ENCODE measurements at regions not wholly inside any gene's neighbourhood (a gene's known extent, or its start where the extent isn't known, plus 50 kb on each side); places are given as distances from the start of the nearest gene placed in this dataset.

GRCh38 chr4:45082101-45082500 lies 355.7 kb upstream of the GNPDA2 start:
- TF ChIP-seq JUN (IDR thresholded peaks at IDR 0.05; ENCODE audit: borderline replicate concordance, insufficient read depth, insufficient read length, low read depth) (no peak), FOS (IDR thresholded peaks at IDR 0.05; ENCODE audit: borderline replicate concordance, insufficient read depth, low read length) (no peak), GATA2 (IDR thresholded peaks at IDR 0.05; ENCODE audit: insufficient read depth, insufficient read length, low read depth, low read length) (no peak), CTCF (IDR thresholded peaks at IDR 0.05; ENCODE audit: extremely low read depth in 1 of 2, insufficient read depth in 1 of 2, low read depth in 1 of 2, low read length in 2 of 2) (no peak), MYC (IDR thresholded peaks at IDR 0.05; ENCODE audit: low read depth, low read length) (no peak), POLR2AphosphoS5 (IDR thresholded peaks at IDR 0.05; ENCODE audit: insufficient read depth, low read depth, low read length) (no peak), POLR2A (IDR thresholded peaks at IDR 0.05; ENCODE audit: low read depth, low read length) (no peak), EZH2 (IDR thresholded peaks at IDR 0.05; ENCODE audit: borderline replicate concordance, low read depth, low read length, severe bottlenecking) (no peak), MAX (IDR thresholded peaks at IDR 0.05; ENCODE audit: insufficient read depth, insufficient read length) (no peak)
- intact Hi-C loops (cut with micrococcal nuclease) (no loop called here), dilution Hi-C loops (cut with MboI; ENCODE audit: extremely low pct_ligation_motif_present, low sequenced_read_pairs) (no loop called here)
- Histone ChIP-seq H3K9ac (replicated peaks; ENCODE audit: extremely low read depth, insufficient read depth, low read length) (no peak overlapping the region), H2AFZ (ENCODE audit: low read depth, low read length) (no peak overlapping the region), H3K4me1 (ENCODE audit: control insufficient read depth, extremely low read depth, insufficient read depth, low read length) (no peaks in the 10 kb centered on the region), H3K36me3 (ENCODE audit: control insufficient read depth in 2 of 2, extremely low read depth in 1 of 2, insufficient read depth in 2 of 2, low read length in 2 of 2) (no peaks in the 10 kb centered on the region), H3K27me3 (ENCODE audit: control insufficient read depth in 2 of 2, insufficient read depth in 2 of 2, low read length in 2 of 2) (no peaks in the 10 kb centered on the region), H3K4me3 (replicated peaks in 1 of 3; ENCODE audit: insufficient read depth in 1 of 3, low read depth in 1 of 3, low read length in 3 of 3) (no peak overlapping the region), H3K27ac (ENCODE audit: insufficient read depth, low read depth, low read length) (no peak overlapping the region), H4K20me1 (replicated peaks; ENCODE audit: control insufficient read depth, extremely low read depth, insufficient read depth, low read length) (no peaks in the 10 kb centered on the region), H3K9me1 (replicated peaks; ENCODE audit: control insufficient read depth, extremely low read depth, insufficient read depth, low read length) (no peaks in the 10 kb centered on the region), H3K4me2 (ENCODE audit: insufficient read depth, low read length) (no peak overlapping the region), H3K9me3 (replicated peaks; ENCODE audit: control insufficient read depth, insufficient read depth, low read length) (peaks cover 2% of the 10 kb centered on the region), H3K79me2 (ENCODE audit: control insufficient read depth, insufficient read depth, low read length) (no peaks in the 10 kb centered on the region)
- no TSS peak for BruUV-seq (replicated peaks)
- FAIRE-seq (no peak), DNase-seq (ENCODE audit: low read depth, low spot score) (no peak)
- CTCF ChIA-PET = no interaction called here
- POLR2A ChIA-PET = no interaction called here

Measured in endothelial cell of umbilical vein (primary cell).